HEK293 (cell line): ENCODE measurements at regions not wholly inside any gene's neighbourhood (a gene's known extent, or its start where the extent isn't known, plus 50 kb on each side); places are given as distances from the start of the nearest gene placed in this dataset.

Experiments
- CTCF ChIA-PET: fragments of 350-600 bp; formaldehyde crosslinking; extraction: SDS; loops from one replicate; lab custom pipeline; 2021; ENCODE audit warnings: antibody characterized with exemption; lab: Yijun Ruan, JAX
- POLR2A ChIA-PET: fragments of 300-600 bp; formaldehyde crosslinking; extraction: SDS; loops from one replicate; lab custom pipeline; 2020; ENCODE audit warnings: antibody characterized with exemption, inconsistent platforms; lab: Yijun Ruan, JAX
- H3K27ac ChIP-seq: fragments of 200-500 bp; sonication (Bioruptor generic); 2 replicates; pipeline ENCODE4 v1.5.1; 2014; ENCODE audit warnings: low read depth, low read length, control low read depth, inconsistent platforms; ENCODE audit errors: extremely low read depth
- H3K36me3 ChIP-seq, 2 experiments: fragments of 200-500 bp in 1 of 2; sonication (Bioruptor generic) in 1 of 2; 1 replicate in 1 of 2; 2 replicates in 1 of 2; pipeline ENCODE4 v1.5.1; 2014 to 2017; ENCODE audit warnings: inconsistent platforms in 2 of 2, low read length in 2 of 2; ENCODE audit not compliant: control insufficient read depth in 2 of 2, insufficient read depth in 1 of 2
- H3K4me1 ChIP-seq: fragments of 200-500 bp; sonication (Bioruptor generic); 2 replicates; pipeline ENCODE4 v1.5.1; 2014; ENCODE audit warnings: mild to moderate bottlenecking, low read length, inconsistent platforms; ENCODE audit not compliant: control insufficient read depth, insufficient read depth
- H3K4me3 ChIP-seq: 2 replicates; pipeline ENCODE4 v1.5.1; 2011; ENCODE audit warnings: low read depth, mild to moderate bottlenecking, control low read depth, low read length, moderate library complexity
- H3K9me3 ChIP-seq: fragments of 200-500 bp; sonication (Bioruptor generic); 2 replicates; pipeline ENCODE4 v1.5.1; 2014; ENCODE audit warnings: low read depth, low read length, inconsistent platforms; ENCODE audit not compliant: control insufficient read depth, insufficient read depth
- FEZF1 ChIP-seq: fragments of 450-650 bp; formaldehyde crosslinking; IDR thresholded peaks from 2 replicates; pipeline ENCODE4 v1.5.1; 2016; ENCODE audit warnings: missing biosample characterization, missing genetic modification characterization
- ZBTB26 ChIP-seq: fragments of 450-650 bp; formaldehyde crosslinking; optimal IDR thresholded peaks from 2 replicates; pipeline ENCODE3; 2016; ENCODE audit warnings: missing biosample characterization, mild to moderate bottlenecking, missing genetic modification characterization
- ZEB2 ChIP-seq: fragments of 450-650 bp; formaldehyde crosslinking; IDR thresholded peaks from 2 replicates; pipeline ENCODE4 v1.5.1; 2016; ENCODE audit warnings: missing biosample characterization, missing genetic modification characterization
- ZFP3 ChIP-seq: fragments of 450-650 bp; formaldehyde crosslinking; IDR thresholded peaks from 2 replicates; pipeline ENCODE4 v1.5.1; 2016; ENCODE audit warnings: low read depth, missing biosample characterization, missing genetic modification characterization
- ZNF114 ChIP-seq: fragments of 450-650 bp; formaldehyde crosslinking; IDR thresholded peaks from 2 replicates; pipeline ENCODE4 v1.5.0; 2017; ENCODE audit warnings: missing biosample characterization, missing genetic modification characterization
- ZNF266 ChIP-seq: fragments of 450-650 bp; formaldehyde crosslinking; IDR thresholded peaks from 2 replicates; pipeline ENCODE4 v1.5.1; 2016; ENCODE audit warnings: missing biosample characterization, missing genetic modification characterization, low read depth
- ZNF274 ChIP-seq, 2 experiments: fragments of 200-500 bp in 1 of 2; fragments of 450-650 bp in 1 of 2; sonication (Bioruptor generic) in 1 of 2; formaldehyde crosslinking in 1 of 2; IDR thresholded peaks; 2 replicates each; pipeline versions ENCODE4 v1.5.1 to v1.6.1; 2014 to 2016; ENCODE audit warnings: borderline replicate concordance in 1 of 2, inconsistent platforms in 1 of 2, low read length in 1 of 2, missing biosample characterization in 1 of 2, missing genetic modification characterization in 1 of 2
- ZNF354C ChIP-seq: fragments of 450-650 bp; formaldehyde crosslinking; IDR thresholded peaks from 2 replicates; pipeline ENCODE4 v1.5.1; 2016; ENCODE audit warnings: missing biosample characterization, missing genetic modification characterization, low read depth, borderline replicate concordance
- ZNF473 ChIP-seq: fragments of 450-650 bp; formaldehyde crosslinking; IDR thresholded peaks from 2 replicates; pipeline ENCODE4 v1.5.1; 2017; ENCODE audit warnings: missing biosample characterization, missing genetic modification characterization
- ZNF585B ChIP-seq: fragments of 450-650 bp; formaldehyde crosslinking; IDR thresholded peaks from 2 replicates; pipeline ENCODE4 v1.5.1; 2016; ENCODE audit warnings: missing biosample characterization, missing genetic modification characterization
- ZNF639 ChIP-seq: fragments of 450-650 bp; formaldehyde crosslinking; IDR thresholded peaks from 2 replicates; pipeline ENCODE4 v1.5.1; 2016; ENCODE audit warnings: missing biosample characterization, missing genetic modification characterization
- ZNF645 ChIP-seq: fragments of 450-650 bp; formaldehyde crosslinking; IDR thresholded peaks from 2 replicates; pipeline ENCODE4; 2016; ENCODE audit warnings: missing biosample characterization, missing genetic modification characterization
- ZNF76 ChIP-seq: fragments of 450-650 bp; formaldehyde crosslinking; IDR thresholded peaks from 2 replicates; pipeline ENCODE4; 2016; ENCODE audit warnings: low read depth, missing biosample characterization, missing genetic modification characterization, borderline replicate concordance
- ZNF768 ChIP-seq: fragments of 450-650 bp; formaldehyde crosslinking; IDR thresholded peaks from 2 replicates; pipeline ENCODE4 v1.5.1; 2018; ENCODE audit warnings: missing biosample characterization, mild to moderate bottlenecking, missing genetic modification characterization
- TF ChIP-seq, protein P1 (sequence below): fragments of 450-650 bp; formaldehyde crosslinking; IDR thresholded peaks from 2 replicates; pipeline ENCODE4 v1.5.1; 2017; ENCODE audit warnings: missing biosample characterization, mild to moderate bottlenecking, missing genetic modification characterization, moderate library complexity
- TF ChIP-seq, protein P2 (sequence below): fragments of 450-650 bp; formaldehyde crosslinking; IDR thresholded peaks from 2 replicates; pipeline ENCODE4 v1.5.1; 2016; ENCODE audit warnings: missing biosample characterization, missing genetic modification characterization
- TF ChIP-seq, protein P3 (sequence below): fragments of 450-650 bp; formaldehyde crosslinking; IDR thresholded peaks from 2 replicates; pipeline ENCODE4 v1.5.1; 2016; ENCODE audit warnings: missing biosample characterization, missing genetic modification characterization

GRCh38 chr18:37662546-37663339 lies 97.1 kb upstream of the CELF4 start (continued):
- TF ChIP-seq ZNF473 (tag by site-specific recombination) = no peak
- TF ChIP-seq, protein P1, sequence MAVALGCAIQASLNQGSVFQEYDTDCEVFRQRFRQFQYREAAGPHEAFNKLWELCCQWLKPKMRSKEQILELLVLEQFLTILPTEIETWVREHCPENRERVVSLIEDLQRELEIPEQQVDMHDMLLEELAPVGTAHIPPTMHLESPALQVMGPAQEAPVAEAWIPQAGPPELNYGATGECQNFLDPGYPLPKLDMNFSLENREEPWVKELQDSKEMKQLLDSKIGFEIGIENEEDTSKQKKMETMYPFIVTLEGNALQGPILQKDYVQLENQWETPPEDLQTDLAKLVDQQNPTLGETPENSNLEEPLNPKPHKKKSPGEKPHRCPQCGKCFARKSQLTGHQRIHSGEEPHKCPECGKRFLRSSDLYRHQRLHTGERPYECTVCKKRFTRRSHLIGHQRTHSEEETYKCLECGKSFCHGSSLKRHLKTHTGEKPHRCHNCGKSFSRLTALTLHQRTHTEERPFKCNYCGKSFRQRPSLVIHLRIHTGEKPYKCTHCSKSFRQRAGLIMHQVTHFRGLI (tag by site-specific recombination) = no peak
- no peak for TF ChIP-seq ZNF266 (tag by site-specific recombination)
- TF ChIP-seq ZNF645 = no peak
- TF ChIP-seq ZNF639 = no peak
- TF ChIP-seq, protein P2, sequence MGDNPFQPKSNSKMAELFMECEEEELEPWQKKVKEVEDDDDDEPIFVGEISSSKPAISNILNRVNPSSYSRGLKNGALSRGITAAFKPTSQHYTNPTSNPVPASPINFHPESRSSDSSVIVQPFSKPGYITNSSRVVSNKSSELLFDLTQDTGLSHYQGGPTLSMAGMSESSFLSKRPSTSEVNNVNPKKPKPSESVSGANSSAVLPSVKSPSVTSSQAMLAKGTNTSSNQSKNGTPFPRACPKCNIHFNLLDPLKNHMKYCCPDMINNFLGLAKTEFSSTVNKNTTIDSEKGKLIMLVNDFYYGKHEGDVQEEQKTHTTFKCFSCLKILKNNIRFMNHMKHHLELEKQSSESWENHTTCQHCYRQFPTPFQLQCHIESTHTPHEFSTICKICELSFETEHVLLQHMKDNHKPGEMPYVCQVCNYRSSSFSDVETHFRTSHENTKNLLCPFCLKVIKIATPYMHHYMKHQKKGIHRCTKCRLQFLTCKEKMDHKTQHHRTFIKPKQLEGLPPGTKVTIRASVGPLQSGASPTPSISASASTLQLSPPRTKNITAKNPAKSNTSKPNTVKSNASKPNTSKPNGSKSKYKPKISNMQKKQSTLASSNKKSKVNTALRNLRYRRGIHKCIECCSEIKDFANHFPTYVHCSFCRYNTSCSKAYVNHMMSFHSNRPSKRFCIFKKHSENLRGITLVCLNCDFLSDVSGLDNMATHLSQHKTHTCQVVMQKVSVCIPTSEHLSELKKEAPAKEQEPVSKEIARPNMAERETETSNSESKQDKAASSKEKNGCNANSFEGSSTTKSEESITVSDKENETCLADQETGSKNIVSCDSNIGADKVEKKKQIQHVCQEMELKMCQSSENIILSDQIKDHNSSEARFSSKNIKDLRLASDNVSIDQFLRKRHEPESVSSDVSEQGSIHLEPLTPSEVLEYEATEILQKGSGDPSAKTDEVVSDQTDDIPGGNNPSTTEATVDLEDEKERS (tag by site-specific recombination) = no peak
- TF ChIP-seq ZNF585B (tag by site-specific recombination) = no peak
- no peak for TF ChIP-seq FEZF1 (tag by site-specific recombination)
- no peak for TF ChIP-seq ZNF354C
- no peak for TF ChIP-seq ZNF274 (IDR thresholded peaks at IDR 0.05; ENCODE audit: low read length)
- no peak for TF ChIP-seq ZNF274 (tag by site-specific recombination; IDR thresholded peaks at IDR 0.05; ENCODE audit: borderline replicate concordance)
- TF ChIP-seq ZNF114 (tag by site-specific recombination) = no peak
- no peak for TF ChIP-seq ZEB2 (tag by site-specific recombination)

DNA sequence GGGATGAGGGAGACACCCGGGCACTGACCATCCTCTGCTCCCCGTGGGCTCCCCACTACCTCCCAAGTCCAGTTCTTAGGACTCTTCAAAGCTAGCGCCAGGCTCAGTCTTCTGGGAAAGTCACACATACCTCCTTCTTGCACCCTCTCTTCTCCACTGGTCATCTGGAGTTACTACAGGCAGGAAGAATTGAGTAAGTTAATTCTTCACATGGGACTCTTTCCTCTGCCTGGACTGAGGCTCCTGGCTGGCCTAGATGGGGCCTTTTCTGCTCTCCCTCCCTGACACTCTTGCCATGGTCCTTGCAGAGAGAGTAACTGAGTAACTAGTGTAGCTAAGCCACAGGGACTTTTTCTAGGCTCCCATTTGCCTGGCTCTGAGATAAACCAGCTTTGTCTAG lies 96.5 kb upstream of the CELF4 start:
- no peaks in the 10 kb centered on the region for H3K9me3 ChIP-seq
- CTCF ChIA-PET = interaction anchor here (0.7 kb wide), 2 partner anchors 155 to 365 kb away, joined by 3 read pairs; no protein-coding TSS in a partner anchor
- H3K36me3 ChIP-seq = no peaks in the 10 kb centered on the region
- no peak overlapping the region for H3K4me3 ChIP-seq
- POLR2A ChIA-PET = no interaction called here
- no peaks in the 10 kb centered on the region for H3K4me1 ChIP-seq
- no peak for TF ChIP-seq ZNF76 (tag by site-specific recombination)
- no peak for TF ChIP-seq ZBTB26 (tag by site-specific recombination)
- TF ChIP-seq ZFP3 = no peak
- TF ChIP-seq, protein P3, sequence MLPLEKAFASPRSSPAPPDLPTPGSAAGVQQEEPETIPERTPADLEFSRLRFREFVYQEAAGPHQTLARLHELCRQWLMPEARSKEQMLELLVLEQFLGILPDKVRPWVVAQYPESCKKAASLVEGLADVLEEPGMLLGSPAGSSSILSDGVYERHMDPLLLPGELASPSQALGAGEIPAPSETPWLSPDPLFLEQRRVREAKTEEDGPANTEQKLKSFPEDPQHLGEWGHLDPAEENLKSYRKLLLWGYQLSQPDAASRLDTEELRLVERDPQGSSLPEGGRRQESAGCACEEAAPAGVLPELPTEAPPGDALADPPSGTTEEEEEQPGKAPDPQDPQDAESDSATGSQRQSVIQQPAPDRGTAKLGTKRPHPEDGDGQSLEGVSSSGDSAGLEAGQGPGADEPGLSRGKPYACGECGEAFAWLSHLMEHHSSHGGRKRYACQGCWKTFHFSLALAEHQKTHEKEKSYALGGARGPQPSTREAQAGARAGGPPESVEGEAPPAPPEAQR (tag by site-specific recombination) = no peak
- no peak for TF ChIP-seq ZNF768 (tag by site-specific recombination)
- H3K27ac ChIP-seq = no peak overlapping the region
